ENCODE measurements at regions not wholly inside any gene's neighbourhood (a gene's known extent, or its start where the extent isn't known, plus 50 kb on each side); places are given as distances from the start of the nearest gene placed in this dataset.

- no peak for DNase-seq (ENCODE audit: low spot score)
Measured at GRCh38 chrX:21126661-21127060, 247.6 kb upstream of the CNKSR2 start.

DNA sequence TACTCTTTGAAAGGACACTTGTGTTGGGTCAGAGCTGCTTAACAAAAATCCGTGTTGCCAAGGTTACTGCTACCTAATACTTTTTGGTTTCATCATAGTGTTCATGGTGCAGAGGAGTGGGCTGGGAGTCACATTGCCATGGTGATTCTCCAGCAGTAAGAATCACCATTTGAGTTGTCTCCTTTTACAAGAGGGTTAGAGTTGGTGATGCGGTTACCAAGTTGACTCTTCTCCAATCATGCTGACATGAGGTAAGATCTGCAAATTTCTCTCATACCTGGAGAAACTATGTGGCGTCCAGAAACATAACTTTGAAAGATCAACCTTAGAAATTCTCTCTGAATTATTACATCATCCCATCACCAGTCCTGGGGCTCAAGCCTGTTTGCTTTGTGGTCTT, 242.9 kb upstream of the CNKSR2 start:
- DNase-seq (ENCODE audit: low spot score), result no peak

GRCh38 chrX:21131786-21132185, 242.4 kb upstream of the CNKSR2 start:
- no peak for DNase-seq (ENCODE audit: low spot score)

DNA sequence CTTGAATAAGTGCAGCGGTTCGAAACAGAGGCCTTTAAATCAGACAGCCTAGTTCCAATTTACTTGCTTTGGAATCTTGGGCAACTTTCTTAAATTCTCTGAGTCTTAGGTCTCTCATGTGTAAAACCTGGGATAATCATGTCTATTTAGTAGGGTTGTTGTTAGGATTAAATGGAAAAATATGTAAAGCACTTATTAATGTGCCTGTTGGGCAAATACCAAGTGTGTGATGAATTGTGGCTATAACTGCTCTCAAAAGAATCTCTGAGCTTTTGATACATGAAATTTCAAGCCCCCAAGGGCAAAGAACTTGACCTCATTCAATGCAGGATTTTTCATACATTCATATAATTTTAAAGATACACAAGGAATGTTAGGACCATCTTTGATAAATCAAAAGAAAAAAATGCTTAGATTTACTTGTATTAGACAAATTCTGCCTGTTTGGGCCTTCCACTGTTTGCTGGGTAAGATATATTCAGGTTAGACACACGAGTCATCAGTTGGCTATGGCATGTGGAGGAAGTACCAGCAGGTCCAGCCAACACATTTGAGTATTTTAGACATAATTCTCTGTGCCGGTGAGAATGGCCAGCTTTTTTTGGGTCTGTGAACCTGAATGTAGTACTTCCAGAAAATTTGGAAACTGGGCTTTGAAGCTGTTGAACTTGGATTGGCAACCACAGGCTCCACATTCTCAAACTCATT, 241.4 kb upstream of the CNKSR2 start:
- DNase-seq (ENCODE audit: low spot score), result no peak

- no peak for DNase-seq (ENCODE audit: low spot score)
Measured at GRCh38 chrX:21150208-21150607, 224.0 kb upstream of the CNKSR2 start.

DNA sequence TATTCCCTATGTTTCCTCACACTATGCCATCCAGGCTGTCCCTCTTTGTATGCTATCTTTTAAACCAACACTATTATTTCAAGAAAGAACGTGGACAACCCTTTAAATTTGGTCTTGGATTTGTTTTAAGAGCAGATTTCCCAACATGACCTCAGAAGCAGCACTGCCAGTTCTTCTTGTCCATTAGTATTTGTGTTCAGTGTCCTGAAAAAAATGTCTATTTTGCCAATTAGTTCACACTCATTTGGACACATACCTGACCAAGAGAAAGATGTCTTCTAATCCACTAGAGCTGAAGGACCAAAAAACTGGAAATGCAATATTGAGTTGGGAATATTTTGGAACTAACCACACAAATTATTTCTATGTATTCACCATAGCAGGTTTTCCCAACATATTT, 223.2 kb upstream of the CNKSR2 start:
- DNase-seq (ENCODE audit: low spot score), result no peak

DNA sequence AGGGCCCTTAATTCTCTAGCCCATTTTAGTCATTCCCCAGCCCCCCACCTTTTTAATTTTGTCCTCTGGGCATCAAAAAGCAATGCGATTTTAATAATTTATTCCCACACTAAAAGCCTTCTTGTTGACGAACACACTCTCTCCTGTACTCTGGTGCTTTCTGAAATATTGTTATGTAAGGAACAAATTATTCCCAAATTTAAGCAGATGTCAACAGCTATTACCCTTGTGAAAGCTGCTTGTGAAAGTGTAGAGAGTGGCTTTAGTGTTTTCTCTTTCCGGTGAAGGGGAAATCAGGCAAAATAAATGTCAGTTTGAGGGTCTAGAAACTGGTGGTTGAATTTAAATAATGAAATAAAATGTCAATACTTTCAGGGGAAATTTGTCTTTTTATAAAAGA, 221.2 kb upstream of the CNKSR2 start:
- DNase-seq (ENCODE audit: low spot score), result no peak

DNA sequence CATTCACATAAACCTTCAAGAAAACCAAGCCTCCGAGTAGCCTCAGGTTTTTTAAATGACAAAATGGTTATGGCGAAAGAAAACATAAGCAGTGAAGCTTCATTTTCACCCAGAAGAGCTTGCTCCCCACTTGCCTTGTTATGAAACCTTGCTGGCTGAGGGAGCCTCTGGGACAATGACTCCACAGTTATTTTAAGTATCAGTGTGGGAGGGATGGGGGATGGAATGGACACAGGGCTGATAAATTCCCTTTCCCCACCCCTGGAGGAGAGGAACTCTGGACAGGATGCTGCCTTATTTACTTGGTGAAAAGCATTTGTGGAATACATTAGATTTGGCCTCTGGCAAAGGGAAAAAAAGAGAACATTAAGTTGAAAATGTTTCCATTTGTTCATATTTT, 220.7 kb upstream of the CNKSR2 start:
- peak; percentile 43 for DNase-seq (ENCODE audit: low spot score)

GRCh38 chrX:21155916-21156315, 218.3 kb upstream of the CNKSR2 start:
- DNase-seq (ENCODE audit: low spot score), result no peak

DNA sequence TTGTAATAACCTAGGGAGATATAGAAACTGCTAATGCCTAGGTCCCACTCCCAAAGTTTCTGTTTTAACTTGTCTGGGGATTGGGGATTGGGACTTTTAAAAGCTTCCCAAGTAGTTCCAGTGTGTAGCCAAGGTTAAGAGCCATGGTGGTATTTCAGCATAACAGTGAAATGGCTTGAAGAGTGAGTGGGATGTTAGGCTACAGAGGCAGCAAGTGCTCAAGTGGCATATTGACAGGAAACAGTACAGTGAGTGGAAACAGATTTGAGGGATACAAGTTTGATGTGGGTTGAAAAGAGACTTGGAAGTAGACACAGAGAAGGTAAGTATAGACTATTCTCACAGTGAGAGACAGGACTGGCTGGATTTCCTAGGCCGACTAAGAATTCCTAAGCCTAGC, 217.6 kb upstream of the CNKSR2 start:
- DNase-seq (ENCODE audit: low spot score), result no peak

- DNase-seq (ENCODE audit: low spot score), result no peak
Measured at GRCh38 chrX:21158678-21159077, 215.5 kb upstream of the CNKSR2 start.

- peak; percentile 17 for DNase-seq (ENCODE audit: low spot score)
Measured at GRCh38 chrX:21166272-21166982, 207.8 kb upstream of the CNKSR2 start.

GRCh38 chrX:21167011-21167410, 207.2 kb upstream of the CNKSR2 start:
- DNase-seq (ENCODE audit: low spot score), result no peak

DNA sequence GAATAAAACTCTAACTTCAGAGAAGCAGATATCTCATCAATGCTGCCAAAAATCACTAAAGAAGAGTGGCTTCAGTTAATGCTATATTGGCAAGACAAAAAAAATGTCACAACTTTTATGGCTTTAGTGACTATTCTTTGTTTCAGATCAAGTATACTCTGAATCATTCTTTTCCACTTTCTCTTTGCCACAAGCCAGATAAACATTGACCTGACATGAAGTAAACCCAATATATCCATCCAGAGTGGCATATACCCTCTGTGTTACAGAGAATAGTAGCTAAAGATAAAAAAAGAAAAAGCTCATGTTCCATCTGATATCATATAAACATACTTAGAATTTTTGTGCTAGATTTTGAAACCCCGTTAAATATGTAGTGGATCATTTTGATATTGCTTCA, 206.7 kb upstream of the CNKSR2 start:
- no peak for DNase-seq (ENCODE audit: low spot score)

- no peak for DNase-seq (ENCODE audit: low spot score)
Measured at GRCh38 chrX:21168401-21169160, 205.6 kb upstream of the CNKSR2 start.

- DNase-seq (ENCODE audit: low spot score), result no peak
Measured at GRCh38 chrX:21171181-21171580, 203.0 kb upstream of the CNKSR2 start.

- DNase-seq (ENCODE audit: low spot score), result no peak
Measured at GRCh38 chrX:21174439-21174838, 199.8 kb upstream of the CNKSR2 start.

GRCh38 chrX:21176921-21177571, 197.2 kb upstream of the CNKSR2 start:
- DNase-seq (ENCODE audit: low spot score), result no peak

DNA sequence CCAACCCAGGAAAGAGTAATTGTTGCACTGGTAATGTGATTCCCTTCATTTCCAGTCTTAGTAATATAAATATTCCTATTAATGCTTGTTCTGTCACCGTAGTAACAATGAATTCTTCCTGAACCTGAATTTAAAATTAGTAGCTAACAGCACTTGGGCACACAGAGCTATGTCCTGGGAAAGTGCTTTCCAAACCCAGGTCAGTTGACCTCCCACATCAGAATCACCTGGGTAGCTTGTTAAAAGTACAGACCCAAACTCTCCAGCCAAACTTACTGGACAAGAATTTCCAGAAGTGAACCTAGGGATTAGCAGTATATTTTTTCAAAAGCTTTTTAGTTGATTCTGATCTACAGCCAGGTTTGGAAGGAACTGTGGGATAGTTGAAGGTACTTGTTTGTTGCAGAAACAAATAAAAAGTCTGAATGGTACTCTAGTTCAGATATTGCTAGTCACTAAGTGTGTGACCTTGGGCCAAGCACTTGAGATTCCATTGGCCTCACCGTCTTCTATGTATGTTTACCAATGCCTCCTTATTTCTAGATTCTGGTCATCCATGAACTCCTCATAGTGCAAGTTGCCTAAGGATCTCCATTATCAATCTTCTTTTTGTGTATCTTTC, 192.9 kb upstream of the CNKSR2 start:
- no peak for DNase-seq (ENCODE audit: low spot score)

- no peak for DNase-seq (ENCODE audit: low spot score)
Measured at GRCh38 chrX:21193196-21193595, 181.0 kb upstream of the CNKSR2 start.

- DNase-seq (ENCODE audit: low spot score), result no peak
Measured at GRCh38 chrX:21194526-21194925, 179.7 kb upstream of the CNKSR2 start.

DNA sequence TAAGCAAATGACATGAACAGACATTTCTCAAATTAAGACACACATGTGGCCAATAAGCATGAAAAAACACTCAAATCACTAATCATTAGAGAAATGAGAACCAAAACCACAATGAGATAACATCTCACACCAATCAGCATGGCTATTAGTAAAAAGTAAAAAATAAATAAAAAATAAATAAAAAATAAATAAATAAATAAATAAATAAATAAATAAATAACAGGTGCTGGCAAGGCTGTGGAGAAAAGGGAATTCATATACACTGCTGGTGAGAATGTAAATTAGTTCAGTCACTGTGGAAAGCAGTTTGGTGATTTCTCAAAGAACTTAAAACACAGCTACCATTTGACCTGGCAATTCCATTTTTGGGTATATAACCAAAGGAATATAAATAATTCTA, 167.1 kb upstream of the CNKSR2 start:
- no peak for DNase-seq (ENCODE audit: low spot score)

Data from AG08395 (cell line).